GM19238 (cell line): ENCODE measurements at regions not wholly inside any gene's neighbourhood (a gene's known extent, or its start where the extent isn't known, plus 50 kb on each side); places are given as distances from the start of the nearest gene placed in this dataset.
"Not testable (repeated sequence)": the region's sequence is repeated elsewhere in the genome, so short reads cannot be mapped to it uniquely, and the experiment has no call there.

Source experiments
- DNase-seq: peaks from one replicate; pipeline ENCODE4 v3.0.0; 2011; ENCODE audit warnings: low spot score; ENCODE audit not compliant: insufficient read length

DNA sequence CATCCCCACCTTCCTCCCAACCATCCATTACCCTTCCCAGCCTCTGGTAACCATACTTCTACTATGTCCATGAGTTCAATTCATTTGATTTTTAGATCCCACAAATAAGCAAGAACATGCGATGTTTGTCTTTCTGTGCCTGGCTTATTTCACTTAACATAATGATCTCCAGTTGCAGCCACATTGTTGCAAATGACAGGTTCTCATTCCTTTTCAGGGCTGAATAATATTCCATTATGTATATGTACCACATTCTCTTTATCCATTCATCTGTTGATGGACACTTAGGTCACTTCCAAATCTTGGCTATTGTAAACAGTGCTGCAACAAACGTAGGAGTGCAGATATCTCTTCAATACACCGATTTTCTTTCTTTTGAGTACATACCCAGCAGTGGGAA is 522.1 kb downstream of the TMEM114 start:
- not testable (repeated sequence) for DNase-seq

DNA sequence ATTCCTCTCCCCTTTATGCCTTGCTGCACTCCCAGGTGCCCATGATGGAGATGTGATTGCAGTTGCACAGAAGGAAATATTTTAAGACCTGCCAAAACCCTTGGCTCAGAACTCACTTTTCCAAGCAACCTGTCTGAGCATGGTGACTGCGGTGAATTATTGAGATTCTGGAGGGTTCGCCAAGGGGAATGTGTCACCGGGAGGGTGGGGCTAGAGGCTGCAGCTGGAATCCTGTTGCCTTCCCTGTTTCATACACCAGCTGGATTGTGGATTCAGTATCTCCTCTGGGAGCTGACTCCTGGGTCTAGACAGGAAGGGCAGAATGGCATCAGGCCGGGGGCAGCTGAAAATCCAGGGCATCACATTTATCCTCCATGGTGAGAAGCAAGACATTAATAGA is 527.2 kb downstream of the TMEM114 start:
- no peak for DNase-seq

DNA sequence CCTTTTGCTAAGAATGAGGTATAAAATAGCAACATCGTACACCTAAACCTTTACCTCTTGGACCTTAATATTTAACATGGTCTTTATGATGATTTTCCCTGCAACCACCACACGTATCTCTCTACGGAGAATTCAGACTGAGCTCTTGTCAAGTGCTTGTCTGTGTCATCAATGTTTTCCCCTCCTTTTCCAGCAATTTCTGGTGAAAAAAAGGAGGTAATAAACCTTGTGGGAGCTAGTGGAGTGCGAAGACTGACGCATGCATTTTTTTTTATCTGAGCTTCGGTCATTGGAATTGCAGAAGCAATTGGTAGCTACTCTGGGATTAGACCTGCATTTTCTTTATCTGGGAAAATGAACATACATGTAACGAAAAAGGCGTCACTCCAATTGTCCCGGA is 527.6 kb downstream of the TMEM114 start:
- no peak for DNase-seq

DNA sequence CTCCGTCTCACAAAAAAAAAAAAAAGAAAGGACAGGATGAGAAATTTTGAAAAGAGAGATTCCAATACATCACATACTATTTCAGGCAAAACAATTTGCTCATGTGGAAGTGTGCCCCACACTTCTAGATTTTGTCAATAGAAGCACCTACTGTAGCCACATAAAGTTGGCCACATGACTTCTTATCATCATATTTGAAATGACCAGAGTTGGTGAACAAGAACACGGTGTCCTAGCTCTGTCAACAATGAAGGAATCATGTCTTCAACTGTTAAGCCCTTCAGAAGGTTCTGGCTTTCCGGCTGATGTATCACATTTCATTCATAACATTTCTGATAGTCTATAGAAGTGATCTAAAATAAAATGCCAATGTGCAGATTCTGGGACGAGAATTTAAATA is 534.5 kb downstream of the TMEM114 start:
- DNase-seq, result no peak

DNA sequence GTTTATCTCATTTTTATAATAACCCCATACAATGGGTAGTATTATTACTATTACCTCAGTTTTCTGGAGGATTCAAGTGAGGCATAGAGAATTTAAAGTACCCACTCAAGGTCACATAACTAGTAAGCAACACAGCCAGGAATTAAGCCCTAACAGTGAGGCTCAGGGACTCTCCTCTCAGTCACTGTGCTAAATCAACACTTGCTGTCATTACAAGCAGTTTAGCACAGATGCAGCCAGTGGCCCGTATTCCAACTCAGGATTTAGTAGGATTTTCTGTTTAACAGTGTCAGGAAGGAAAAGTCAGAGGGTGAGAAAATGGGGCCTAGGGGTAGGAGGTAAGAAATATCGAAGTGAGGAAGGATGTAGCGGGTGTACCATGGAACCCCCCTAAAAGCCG is 536.9 kb downstream of the TMEM114 start:
- no peak for DNase-seq

DNA sequence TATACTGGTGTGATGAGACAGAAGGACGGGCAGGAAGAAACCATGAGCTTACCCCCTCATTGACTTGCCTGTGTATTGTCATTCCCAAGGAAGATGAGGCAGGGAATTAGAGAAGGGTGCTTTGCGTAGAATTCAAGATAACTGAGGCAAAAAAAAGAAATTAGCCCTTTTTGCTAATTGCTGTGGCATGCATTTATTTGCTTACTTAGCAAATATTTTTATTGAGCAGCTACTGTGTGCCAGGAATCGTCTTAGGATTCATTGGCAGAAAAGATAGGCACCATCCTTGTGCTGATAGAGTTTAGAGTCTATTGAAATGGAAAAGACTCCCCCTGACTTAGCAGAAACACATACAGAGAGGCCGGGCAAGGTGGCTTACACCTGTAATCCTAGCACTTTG is 541.9 kb downstream of the TMEM114 start:
- DNase-seq, result no peak

DNA sequence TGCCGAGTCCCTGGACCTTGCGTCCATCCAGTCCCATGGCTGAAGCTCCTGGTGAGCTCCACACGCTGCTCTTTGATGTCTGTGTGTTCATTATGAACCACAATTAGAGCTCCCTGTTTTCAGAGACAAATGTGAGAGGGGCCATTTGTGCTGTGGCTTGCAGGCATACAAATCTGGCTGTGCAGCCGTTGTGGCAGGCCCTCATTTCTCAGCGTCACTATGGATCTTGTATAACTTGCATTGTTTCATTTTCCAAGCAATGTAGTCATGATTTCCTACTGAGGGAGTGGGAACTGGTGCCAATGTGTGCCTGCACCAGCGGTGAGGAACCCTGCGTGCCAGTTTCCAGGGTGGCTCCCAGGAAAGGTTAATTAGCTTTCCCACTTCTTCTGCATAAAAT is 542.6 kb downstream of the TMEM114 start:
- DNase-seq, result no peak

DNA sequence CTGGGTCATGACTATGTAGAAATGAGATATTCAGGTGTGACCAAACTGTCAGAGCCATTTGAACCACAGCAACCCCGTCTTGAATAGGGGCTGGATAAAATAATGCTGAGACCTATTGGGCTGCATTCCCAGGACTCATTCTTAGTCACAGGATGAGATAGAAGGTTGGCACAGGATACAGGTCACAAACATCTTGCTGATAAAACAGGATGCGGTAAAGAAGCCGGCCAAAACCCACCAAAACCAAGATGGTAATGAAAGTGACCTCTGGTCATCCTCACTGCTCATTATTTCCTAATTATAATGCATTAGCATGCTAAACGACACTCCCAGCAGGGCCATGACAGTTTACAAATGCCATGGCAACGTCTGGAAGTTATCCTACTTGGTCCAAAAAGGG is 545.5 kb downstream of the TMEM114 start:
- DNase-seq, result no peak

DNA sequence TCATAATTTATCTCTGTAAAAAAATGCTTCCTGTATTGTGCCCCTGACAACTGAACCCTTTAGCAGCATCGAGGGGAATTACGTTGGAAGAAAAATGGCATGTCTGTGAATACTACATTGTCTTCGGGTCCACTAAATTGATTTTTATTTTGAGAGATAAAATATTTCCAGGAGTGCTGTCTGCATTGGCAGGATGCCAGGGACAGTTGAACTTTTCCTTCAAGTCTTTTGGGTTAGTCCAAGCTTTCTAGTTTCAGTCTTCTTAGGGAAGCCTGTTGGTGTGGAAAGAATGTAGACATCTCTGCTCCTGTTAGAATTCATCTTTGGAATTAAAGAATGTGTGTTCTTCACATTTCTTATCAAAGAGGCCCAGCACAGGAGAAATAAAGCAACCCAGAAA is 557.9 kb downstream of the TMEM114 start:
- no peak for DNase-seq

DNA sequence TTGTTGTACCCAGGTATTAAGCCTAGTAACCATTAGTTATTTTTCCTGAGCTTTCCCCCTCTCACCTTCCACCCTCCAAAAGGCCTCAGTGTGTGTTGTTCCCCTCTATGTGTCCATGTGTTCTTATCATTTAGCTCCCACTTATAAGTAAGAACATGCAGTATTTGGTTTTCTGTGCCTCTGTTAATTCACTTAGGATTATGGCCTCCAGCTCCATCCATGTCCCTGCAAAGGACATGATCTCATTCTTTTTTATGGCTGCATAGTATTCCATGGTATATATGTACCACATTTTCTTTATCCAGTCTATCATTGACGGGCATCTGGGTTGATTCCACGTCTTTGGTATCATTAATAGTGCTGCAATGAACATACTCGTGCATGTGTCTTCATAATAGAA is 560.3 kb downstream of the TMEM114 start:
- DNase-seq, result not testable (repeated sequence)

DNA sequence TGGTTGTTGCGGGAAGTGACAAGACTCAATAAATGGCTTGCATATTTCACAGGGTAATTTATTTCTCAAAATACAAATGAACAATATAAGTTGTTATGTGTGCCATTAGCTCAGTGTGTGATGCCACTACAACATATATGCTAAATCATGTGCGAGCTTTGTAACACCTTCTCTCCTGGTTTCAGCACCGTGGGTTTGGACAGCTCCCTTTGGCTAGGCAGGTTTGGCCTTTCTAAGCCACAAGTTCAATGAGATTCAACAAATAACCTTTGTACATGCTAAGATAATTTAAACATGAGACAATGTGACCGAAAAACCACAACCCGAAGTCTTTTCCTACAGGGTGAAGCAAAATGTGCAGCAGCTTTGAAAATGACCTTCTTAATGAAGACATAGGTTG is 563.9 kb downstream of the TMEM114 start:
- no peak for DNase-seq

DNA sequence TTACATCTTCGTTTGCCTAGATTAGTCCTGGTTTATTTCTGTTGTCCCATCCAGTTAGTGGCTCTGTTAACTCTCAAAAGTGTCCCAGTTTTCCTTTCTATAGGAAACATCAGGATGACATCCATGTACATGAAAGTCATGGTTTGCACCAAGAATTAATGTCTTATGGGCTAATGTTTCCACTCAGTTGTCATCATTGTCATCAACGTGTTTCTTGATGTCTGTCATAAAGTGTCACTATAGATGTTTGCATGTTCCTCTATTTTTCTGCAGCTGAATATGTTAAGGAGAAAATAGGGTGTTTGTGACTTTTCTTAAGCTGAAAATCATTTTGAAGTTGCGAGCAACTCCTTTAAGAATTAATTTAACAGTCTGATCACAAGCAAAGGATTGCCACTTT is 567.0 kb downstream of the TMEM114 start:
- no peak for DNase-seq

DNA sequence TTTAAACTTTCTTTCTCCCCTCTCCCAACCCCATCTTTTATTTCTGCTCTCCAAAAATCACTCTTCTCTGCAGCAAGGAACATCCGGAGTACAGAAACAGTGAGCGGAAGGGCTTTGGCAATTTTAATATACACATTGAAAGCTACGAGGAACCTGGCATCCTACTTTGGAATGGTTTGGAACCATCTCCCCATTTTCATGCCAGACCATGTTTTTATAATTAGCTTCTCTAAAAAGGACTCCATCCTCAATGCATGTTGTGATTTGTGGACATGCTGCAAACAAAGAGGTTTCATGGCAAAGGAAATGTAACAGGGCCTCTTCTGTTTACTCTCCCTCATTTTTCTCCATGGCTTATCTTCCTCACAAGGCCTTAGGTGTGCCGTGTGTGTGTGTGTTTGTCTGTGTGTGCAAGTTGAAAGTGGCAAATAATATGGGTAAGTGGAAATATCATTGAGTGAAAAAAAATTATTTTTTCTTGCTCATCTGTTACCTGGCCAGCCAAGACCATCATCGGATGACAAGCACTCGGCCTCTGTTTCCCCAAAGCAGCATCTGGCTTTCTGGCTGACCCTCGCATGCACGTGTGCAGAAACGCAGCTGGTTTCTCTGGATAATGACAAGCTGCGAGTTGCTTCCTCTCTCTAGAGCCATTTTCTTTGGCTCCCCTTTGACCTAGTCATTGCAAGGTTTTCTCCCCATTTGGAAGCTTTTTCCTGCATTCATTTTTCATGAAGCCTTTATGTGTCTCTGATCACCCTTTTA is 585.0 kb downstream of the TMEM114 start:
- DNase-seq, result no peak

DNA sequence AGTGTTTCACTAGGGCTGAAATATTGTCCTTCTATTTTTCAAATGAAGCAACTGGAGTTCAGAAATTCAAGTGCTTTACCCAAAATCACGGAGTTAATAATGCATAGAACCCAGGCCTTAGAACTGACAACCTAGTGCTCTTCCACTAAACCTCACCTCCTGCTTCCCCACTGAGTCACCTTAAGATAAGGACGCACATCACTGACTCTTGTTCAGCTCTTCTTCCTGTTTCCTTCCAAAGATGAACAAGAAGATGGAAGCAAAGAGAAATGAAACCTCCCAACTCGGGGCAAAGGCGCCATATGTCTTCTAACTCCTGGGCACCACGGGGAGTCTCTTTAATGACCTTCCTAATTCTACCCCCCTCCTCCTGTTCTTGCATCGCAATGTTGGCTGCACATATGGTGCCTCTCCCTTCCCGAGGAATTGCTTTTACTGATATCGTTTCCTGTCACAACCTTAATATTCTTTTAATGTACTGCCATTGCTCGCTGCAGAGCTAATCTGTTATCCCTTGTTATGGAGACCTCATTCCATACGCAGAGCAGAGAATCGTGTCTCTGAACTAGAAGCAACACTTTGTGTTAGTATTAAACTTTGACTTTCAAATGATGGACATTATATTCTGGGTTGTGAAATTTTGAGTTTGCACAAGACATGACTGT is 591.4 kb downstream of the TMEM114 start:
- DNase-seq, result no peak

DNA sequence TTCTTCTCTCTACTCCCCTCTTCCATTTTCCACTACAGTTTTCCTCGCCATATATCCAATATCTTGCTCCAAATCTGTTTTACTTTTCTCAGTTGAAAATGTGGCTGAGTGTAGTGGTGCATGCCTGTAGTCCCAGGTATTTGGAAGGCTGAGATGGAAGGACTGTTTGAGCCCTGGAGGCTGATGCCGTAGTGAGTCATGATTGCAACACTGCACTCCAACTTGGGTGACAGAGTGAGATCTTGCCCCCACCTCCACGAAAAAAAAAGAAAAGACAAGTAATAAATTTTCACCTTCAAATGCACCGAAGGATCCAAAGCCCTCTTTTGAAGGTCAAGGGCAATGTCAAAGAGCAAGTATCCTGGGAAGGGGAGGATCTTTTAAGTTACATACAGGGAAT is 592.3 kb downstream of the TMEM114 start:
- DNase-seq, result no peak

DNA sequence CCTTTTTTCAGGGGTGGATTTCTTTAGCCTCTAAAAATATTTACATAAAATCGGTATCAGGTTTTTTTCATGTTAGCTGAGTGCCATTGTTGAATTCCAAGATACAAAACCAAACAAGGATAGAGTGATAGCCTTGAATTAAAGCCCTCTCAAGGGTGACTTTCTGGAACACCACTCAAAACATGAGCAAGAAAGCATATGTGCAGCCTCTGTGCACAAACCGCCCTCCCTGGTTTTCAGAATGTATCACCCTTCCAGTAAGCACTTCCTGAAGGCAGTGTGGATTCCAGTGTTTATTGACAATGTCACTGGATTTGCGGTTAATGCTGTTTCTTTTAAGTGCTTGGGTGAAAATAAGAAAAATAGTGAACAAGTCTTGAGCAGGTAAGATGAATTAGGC is 597.7 kb downstream of the TMEM114 start:
- DNase-seq, result no peak

DNA sequence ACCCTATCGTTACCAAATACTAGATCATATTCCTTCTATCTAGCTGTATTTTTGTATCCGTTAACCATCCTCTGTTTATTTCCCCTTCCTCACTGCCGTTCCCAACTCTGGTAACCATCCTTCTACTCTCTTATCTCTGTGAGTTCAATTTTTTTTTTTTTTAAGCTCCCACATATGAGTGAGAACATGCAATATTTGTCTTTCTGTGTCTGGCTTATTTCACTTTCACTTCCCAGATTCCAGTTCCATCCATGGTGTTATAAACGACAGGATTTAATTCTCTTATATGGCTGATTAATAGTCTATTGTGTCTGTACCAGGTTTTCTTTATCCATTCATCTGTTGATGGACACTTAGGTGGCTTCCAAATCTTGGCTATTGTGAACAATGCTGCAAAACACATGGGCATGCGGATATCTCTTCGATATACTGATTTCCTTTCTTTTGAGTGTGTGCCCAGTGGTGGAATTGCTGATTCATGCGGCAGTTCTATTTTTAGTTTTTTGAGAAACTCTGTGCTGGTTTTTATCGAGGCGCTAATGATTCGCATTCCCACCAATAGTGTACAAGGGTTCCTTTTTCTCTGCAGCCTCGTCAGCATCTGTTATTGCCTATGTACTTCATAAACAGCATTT is 599.6 kb downstream of the TMEM114 start:
- no peak for DNase-seq

DNA sequence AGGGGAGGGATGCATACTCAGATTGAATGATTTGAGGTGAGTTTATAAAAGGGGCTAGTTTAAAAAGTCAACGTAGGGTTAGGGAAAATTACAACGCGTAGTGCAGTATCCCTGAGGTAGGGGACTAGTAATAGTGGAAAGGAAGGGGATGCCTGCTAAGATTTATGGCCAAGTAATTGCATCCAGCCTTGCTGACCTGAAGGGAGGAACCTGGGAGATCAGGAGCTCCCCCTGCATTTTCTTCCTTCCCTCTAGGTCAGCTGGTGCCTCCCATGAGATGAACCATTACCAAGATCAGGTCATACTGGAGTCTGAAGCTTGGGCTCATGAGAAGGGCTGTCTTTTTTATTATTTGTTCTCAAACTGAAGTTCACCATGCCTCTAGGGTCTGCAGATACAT is 606.6 kb downstream of the TMEM114 start:
- no peak for DNase-seq

DNA sequence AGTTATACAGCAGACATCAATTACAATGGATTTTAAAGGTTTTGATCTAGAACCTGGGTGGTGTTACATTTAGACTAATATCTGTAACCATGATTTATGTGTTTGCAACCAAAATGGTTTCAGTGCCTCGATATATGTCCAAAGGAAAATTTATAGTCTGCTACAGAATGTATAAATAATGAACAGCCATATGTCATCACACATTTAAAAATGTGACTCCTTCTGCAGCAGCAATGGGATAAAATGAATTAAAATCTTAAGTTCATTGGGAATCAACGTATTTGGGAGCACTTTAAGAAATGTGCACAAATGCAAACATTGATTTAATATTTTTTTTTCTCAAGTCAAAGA is 610.2 kb downstream of the TMEM114 start:
- no peak for DNase-seq

DNA sequence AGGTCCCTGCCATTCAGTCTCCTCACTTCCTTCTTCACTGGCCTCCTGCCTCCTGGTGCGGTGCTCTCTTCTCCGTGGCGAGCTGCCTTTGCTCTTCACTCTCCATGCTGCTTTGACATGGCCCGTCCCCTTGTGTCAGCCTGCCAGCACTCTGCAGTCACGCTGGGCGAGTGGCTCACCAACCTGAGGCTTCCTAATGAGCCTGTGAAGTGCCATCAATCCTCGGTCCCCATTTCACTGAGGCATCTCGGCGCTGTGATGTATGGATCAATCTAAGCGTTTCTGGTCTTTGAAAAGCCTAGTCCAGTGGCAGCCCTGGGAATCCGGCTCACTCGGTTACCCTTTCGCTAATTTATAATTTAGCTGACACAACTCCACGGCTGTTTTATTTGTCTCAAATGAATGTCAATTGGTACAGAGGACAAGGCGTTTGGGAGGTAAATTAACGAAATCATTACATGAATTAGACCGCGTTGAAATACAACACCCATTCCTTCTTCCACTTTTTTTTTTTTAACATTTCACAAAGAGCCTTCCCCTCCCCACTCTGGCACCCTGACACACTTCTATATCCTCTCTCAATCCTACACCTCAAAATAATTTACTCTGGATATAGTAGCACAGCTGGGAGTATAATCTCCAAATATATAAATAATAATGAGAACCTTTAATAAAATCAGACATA is 610.7 kb downstream of the TMEM114 start:
- DNase-seq, result no peak

DNA sequence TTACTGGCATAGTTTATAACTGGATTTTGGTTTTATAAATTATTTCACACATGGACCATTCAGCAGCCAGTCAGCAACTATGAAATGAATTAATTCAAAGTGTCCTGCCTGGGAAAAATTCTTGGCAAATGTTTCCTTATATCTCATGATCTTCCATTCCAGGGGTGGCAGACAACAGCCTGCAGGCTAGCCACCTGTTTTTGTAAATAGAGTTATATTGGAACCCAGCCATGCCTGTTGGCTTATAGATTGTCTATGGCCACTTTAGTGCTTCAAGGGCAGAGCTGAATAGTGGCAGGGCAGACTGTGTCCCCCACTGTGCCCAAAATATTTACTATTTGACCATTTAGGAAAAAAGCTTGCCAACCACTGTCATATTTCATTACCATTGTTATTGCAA is 613.7 kb downstream of the TMEM114 start:
- DNase-seq, result no peak

DNA sequence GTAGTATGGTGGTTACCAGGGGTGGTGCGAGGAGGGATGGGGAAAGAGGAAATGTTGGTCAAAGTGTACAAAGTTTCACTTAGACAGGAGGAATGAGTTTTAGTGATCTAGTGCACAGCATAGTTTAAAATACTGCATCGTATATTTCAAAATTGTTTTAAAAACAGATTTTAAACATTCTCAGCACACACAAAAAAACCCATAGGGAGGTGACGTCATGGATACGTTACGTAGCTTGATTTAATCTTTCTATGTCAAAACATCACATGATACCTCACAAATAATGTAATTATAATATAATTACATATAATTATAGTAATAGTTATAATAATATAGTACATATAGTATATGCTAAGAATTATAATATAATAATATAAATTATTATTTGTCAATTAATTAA is 614.2 kb downstream of the TMEM114 start:
- DNase-seq, result no peak
